MG63 (cell line): ENCODE measurements at regions not wholly inside any gene's neighbourhood (a gene's known extent, or its start where the extent isn't known, plus 50 kb on each side); places are given as distances from the start of the nearest gene placed in this dataset.

Experiments
- DNase-seq: peaks from one replicate; pipeline ENCODE4 v3.0.0-alpha.2; 2020
- H3K27me3 ChIP-seq: fragments of 250-450 bp; sonication (Bioruptor Pico); 2 replicates; pipeline ENCODE4 v1.5.1; 2020; ENCODE audit warnings: mild to moderate bottlenecking, moderate library complexity
- H3K36me3 ChIP-seq: fragments of 250-450 bp; sonication (Bioruptor Pico); 2 replicates; pipeline ENCODE4 v1.5.1; 2020; ENCODE audit warnings: mild to moderate bottlenecking, moderate library complexity
- H3K4me3 ChIP-seq: fragments of 250-450 bp; sonication (Bioruptor Pico); 2 replicates; pipeline ENCODE4 v1.5.1; 2020; ENCODE audit warnings: mild to moderate bottlenecking, moderate library complexity
- H3K9me3 ChIP-seq: fragments of 250-450 bp; sonication (Bioruptor Pico); 2 replicates; pipeline ENCODE4 v1.5.1; 2020; ENCODE audit warnings: mild to moderate bottlenecking, moderate library complexity

GRCh38 chr2:853203-853870, 97.3 kb upstream of the SNTG2 start:
- Histone ChIP-seq H3K27me3 (no peaks in the 10 kb centered on the region), H3K36me3 (no peaks in the 10 kb centered on the region), H3K4me3 (no peak overlapping the region), H3K9me3 (no peaks in the 10 kb centered on the region)
- DNase-seq, result no peak

- Histone ChIP-seq H3K27me3 (no peaks in the 10 kb centered on the region), H3K9me3 (no peaks in the 10 kb centered on the region), H3K4me3 (no peak overlapping the region), H3K36me3 (no peaks in the 10 kb centered on the region)
- no peak for DNase-seq
These were observed 98.5 kb upstream of the SNTG2 start for GRCh38 chr2:852168-852567.

GRCh38 chr2:851680-852079, 99.0 kb upstream of the SNTG2 start:
- Histone ChIP-seq H3K9me3 (no peaks in the 10 kb centered on the region), H3K27me3 (no peaks in the 10 kb centered on the region), H3K36me3 (no peaks in the 10 kb centered on the region), H3K4me3 (no peak overlapping the region)
- DNase-seq, result no peak

GRCh38 chr2:851078-851477, 99.6 kb upstream of the SNTG2 start:
- DNase-seq, result no peak
- Histone ChIP-seq H3K4me3 (no peak overlapping the region), H3K9me3 (no peaks in the 10 kb centered on the region), H3K36me3 (no peaks in the 10 kb centered on the region), H3K27me3 (no peaks in the 10 kb centered on the region)

DNA sequence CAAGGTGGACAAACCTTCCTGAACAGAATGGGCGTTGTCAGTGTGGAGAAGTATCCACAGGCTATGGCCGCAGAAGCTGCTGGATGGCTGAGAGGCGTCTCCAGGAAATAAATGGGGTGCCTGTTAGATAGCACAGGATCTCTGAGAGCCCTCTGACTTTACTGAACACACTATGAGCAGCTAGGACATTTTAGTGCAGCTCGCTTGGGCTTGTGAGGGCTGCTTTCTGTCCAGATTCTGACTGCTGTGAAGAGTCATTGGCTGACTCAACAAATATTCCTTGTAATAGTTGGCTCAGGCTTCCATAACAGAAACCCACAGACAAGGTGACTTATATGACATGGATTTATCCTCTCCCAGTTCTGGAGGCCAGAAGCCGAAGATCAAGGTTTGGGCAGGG, 100.2 kb upstream of the SNTG2 start:
- Histone ChIP-seq H3K9me3 (no peaks in the 10 kb centered on the region), H3K27me3 (no peaks in the 10 kb centered on the region), H3K36me3 (no peaks in the 10 kb centered on the region), H3K4me3 (no peak overlapping the region)
- no peak for DNase-seq

DNA sequence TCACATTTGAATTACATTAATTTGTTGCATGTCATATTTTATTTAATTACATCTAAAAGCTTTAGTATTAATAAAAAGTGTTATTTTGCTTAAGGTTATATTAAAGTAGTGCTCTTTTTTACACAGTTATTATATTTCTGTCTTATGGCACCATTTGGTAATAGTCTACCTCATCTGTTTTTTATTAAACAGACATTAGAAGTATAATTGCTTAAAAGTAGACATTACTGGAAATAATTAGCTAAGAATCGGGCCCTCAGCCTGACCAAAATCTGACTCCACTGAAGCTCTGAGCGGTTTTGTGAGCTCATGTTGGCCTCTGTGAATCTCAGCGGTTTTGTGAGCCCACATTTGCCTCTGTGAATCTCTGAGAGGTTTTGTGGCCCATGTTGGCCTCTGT, 102.5 kb upstream of the SNTG2 start:
- no peaks in the 10 kb centered on the region for H3K27me3 ChIP-seq
- no peaks in the 10 kb centered on the region for H3K9me3 ChIP-seq

GRCh38 chr2:847669-848068, 103.0 kb upstream of the SNTG2 start:
- DNase-seq, result no peak
- Histone ChIP-seq H3K4me3 (no peak overlapping the region), H3K9me3 (no peaks in the 10 kb centered on the region), H3K36me3 (no peaks in the 10 kb centered on the region), H3K27me3 (no peaks in the 10 kb centered on the region)

More for the DNA sequence above, 102.5 kb upstream of the SNTG2 start:
- H3K36me3 ChIP-seq, result no peaks in the 10 kb centered on the region
- H3K4me3 ChIP-seq, result no peak overlapping the region
- DNase-seq, result no peak

DNA sequence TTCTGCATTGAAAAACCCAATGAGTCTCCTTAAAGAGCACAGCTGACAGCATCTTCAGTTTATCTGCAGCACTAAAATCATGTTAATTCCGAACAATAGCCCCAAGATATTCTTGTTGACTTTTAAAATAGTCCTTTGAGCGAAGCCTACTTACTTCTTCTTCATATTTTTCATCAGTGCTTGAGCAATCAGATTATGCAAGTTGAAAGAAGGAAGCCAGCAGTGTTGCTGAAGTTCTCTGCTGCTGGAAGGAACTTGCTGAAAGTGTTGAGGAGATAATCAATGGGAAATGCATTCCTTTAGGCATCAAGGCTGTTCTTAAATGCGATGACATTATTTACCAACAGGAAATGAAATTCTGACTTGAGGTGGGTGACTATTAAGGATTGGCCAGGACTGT, 105.9 kb upstream of the SNTG2 start:
- Histone ChIP-seq H3K4me3 (no peak overlapping the region), H3K36me3 (no peaks in the 10 kb centered on the region), H3K27me3 (no peaks in the 10 kb centered on the region), H3K9me3 (no peaks in the 10 kb centered on the region)
- DNase-seq, result no peak

DNA sequence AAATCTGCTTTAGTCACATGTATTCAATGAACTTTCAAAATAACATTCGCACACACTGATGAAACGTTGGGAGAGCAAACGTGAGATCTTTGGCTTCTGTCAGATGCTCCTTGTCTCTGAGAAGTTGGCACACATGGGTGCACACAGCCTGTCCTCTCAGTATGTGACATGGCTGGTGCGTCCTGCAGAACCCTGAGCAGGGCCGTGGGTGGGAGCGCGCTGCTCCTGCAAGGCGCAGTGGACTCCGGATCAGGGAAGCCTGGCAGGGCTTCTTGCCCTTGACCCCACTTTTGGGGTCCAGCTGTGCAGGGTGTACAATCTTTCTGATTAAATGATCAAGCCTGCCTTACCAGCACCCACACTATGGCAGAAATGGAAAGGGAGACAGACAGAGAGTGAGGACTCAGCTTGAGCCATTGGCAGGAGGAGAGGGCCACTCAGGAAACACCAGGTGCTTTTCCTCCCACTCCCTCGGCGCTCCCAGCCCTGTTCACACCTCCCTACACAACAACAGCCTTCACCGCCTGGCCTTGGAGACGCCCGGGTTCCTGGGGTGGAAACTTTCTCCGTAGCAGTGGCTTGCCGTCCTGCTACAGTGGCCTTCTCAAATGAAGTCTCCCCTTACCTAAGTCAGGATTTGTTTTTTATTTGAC, 108.4 kb upstream of the SNTG2 start:
- no peaks in the 10 kb centered on the region for H3K36me3 ChIP-seq
- H3K27me3 ChIP-seq, result no peaks in the 10 kb centered on the region
- H3K9me3 ChIP-seq, result no peaks in the 10 kb centered on the region
- no peak overlapping the region for H3K4me3 ChIP-seq
- no peak for DNase-seq

- Histone ChIP-seq H3K36me3 (no peaks in the 10 kb centered on the region), H3K27me3 (no peaks in the 10 kb centered on the region), H3K4me3 (no peak overlapping the region), H3K9me3 (no peaks in the 10 kb centered on the region)
- no peak for DNase-seq
These were observed 109.6 kb upstream of the SNTG2 start for GRCh38 chr2:841036-841435.

- no peak for DNase-seq
- H3K36me3 ChIP-seq, result no peaks in the 10 kb centered on the region
- H3K4me3 ChIP-seq, result no peak overlapping the region
- no peaks in the 10 kb centered on the region for H3K9me3 ChIP-seq
- no peaks in the 10 kb centered on the region for H3K27me3 ChIP-seq
These were observed 116.4 kb upstream of the SNTG2 start for GRCh38 chr2:834233-834632.

DNA sequence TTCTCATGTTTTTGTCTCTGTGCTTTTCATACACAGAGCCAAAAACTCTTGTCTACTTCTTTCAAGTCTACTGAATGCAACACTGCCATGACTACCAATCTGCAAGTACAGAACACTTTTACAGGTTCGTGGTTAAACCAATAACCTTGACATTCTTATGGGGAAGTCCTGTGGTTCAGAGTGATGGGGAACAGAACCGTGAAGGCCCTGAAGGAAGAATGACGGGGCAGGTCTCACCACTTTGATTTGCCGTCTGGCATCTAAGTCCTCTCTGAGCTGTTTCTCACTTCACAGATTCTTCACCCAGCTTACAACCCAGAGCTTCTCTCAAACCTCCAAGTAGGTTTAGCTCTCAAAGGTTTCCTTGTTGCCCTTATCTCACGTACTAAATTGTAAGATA, 117.5 kb upstream of the SNTG2 start:
- DNase-seq, result no peak
- Histone ChIP-seq H3K4me3 (no peak overlapping the region), H3K27me3 (no peaks in the 10 kb centered on the region), H3K9me3 (no peaks in the 10 kb centered on the region), H3K36me3 (no peaks in the 10 kb centered on the region)

DNA sequence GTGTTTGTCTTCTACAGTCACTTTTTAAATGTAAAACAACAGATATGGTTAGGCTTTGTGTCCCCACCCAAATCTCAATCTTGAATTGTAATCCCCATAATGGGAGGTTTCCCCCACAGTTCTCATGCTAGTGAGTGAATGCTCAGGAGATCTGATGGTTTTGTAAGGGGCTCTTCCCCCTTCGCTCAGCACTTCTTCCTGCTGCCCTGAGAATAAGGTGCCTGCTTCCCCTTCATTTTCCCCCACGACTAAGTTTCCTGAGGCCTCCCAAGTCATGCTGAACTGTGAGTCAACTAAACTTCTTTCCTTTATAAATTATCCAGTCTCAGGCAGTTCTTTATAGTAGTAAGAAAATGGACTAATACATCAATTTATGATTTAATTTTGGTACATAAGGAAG, 118.0 kb upstream of the SNTG2 start:
- DNase-seq, result no peak
- Histone ChIP-seq H3K9me3 (no peaks in the 10 kb centered on the region), H3K27me3 (no peaks in the 10 kb centered on the region), H3K36me3 (no peaks in the 10 kb centered on the region), H3K4me3 (no peak overlapping the region)

DNA sequence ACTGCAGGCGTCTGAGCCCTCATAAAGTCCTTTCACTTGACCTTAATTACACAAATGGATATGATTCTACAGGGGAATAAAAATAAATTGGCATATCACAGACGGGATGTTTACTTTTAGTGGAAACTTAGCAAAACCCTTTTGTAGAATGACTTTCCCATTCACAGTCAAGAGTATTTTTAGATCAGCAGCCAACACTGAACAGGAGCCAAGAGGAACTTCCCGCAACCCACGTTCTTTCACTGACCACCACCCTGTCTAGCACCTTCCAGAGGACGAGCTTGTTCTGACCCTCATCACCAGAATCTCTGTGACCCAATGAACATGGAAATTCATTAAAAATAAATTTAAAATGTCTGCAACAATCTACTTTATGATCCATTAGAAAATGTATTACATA, 119.0 kb upstream of the SNTG2 start:
- Histone ChIP-seq H3K9me3 (no peaks in the 10 kb centered on the region), H3K27me3 (no peaks in the 10 kb centered on the region), H3K36me3 (no peaks in the 10 kb centered on the region), H3K4me3 (no peak overlapping the region)
- no peak for DNase-seq

DNA sequence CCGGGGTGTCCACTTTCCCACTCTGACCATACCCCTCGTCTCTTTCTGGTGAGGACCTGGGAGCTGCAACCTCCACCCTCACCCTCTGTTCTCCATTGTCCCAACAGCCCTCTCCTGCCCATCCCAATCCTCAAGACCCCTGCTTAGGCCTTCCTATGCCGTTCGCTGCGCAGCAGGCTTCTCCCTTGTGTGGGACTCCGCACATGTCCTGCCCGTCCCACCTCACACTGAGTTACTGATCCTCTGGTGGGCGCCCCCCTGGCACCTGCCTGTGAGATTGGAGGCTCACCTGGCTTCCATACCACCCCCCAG, 119.5 kb upstream of the SNTG2 start:
- Histone ChIP-seq H3K27me3 (no peaks in the 10 kb centered on the region), H3K4me3 (no peak overlapping the region), H3K9me3 (no peaks in the 10 kb centered on the region), H3K36me3 (no peaks in the 10 kb centered on the region)
- no peak for DNase-seq

DNA sequence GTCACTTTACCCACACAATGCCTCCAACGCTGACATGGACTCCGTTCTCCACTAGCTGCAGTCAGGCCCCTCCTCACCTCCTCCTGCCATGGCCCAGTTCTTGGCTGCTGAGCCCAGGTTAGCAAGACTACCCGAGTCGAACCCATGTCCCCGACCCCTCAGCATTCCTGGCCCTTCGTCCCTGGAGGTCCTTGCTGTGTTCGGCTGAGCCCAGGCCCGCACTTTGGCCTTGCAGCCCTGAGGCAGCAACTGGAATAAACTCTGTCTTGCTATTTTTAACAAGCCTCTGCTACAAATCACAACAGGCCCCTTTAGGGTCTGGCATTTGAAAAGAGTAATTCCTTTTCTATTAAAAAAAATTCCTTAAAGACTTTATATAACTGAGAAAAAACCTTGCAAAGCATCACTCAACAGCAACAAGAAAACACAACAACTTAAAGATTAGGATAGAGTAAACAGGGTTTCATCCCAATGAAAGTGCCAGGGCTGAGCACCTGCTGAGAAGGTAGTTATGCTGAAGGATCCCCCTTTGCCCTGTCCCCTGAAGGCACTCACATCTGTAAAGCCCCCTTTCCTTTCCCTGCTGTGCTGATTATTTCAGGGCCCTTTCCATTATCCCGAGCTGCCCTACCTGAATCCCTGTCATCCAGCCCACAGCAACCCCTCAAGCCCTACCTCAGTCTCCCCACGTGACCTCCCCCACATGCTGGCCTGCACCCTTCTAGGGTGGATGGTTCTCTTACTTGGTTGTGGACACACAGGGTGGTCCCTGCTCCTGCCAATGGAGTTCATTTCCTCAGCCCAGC, 120.0 kb upstream of the SNTG2 start:
- no peak for DNase-seq
- H3K9me3 ChIP-seq, result no peaks in the 10 kb centered on the region

GRCh38 chr2:829047-829446, 121.6 kb upstream of the SNTG2 start:
- no peak overlapping the region for H3K4me3 ChIP-seq
- DNase-seq, result no peak
- no peaks in the 10 kb centered on the region for H3K36me3 ChIP-seq
- no peaks in the 10 kb centered on the region for H3K9me3 ChIP-seq
- no peaks in the 10 kb centered on the region for H3K27me3 ChIP-seq

More for the DNA sequence above, 120.0 kb upstream of the SNTG2 start:
- H3K4me3 ChIP-seq, result no peak overlapping the region
- no peaks in the 10 kb centered on the region for H3K36me3 ChIP-seq
- no peaks in the 10 kb centered on the region for H3K27me3 ChIP-seq

DNA sequence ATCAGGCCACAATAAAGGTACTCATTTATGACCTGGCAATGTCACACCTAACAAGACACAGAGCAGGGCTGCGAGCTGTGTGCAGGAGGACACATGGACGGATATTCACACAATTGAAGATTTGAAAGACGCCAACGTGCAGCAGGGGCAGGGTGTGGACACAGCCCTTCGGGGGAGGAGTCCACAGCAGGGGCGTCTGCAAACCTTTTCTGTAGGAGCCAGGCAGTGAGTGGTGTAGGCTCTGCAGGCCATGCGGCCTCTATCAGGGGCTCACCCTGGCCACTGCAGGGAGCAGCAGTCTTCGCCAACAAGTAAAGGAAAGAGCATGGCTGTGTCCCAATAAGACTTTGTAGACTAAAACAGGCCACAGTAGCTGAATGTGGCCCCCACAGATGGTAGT, 125.7 kb upstream of the SNTG2 start:
- Histone ChIP-seq H3K27me3 (no peaks in the 10 kb centered on the region), H3K36me3 (no peaks in the 10 kb centered on the region), H3K9me3 (no peaks in the 10 kb centered on the region)

More for the DNA sequence above, 125.7 kb upstream of the SNTG2 start:
- no peak overlapping the region for H3K4me3 ChIP-seq
- no peak for DNase-seq
